ENCODE measurements at regions not wholly inside any gene's neighbourhood (a gene's known extent, or its start where the extent isn't known, plus 50 kb on each side); places are given as distances from the start of the nearest gene placed in this dataset.

- no peak for TF ChIP-seq POLR2A (IDR thresholded peaks at IDR 0.05)
- TF ChIP-seq, protein P1, sequence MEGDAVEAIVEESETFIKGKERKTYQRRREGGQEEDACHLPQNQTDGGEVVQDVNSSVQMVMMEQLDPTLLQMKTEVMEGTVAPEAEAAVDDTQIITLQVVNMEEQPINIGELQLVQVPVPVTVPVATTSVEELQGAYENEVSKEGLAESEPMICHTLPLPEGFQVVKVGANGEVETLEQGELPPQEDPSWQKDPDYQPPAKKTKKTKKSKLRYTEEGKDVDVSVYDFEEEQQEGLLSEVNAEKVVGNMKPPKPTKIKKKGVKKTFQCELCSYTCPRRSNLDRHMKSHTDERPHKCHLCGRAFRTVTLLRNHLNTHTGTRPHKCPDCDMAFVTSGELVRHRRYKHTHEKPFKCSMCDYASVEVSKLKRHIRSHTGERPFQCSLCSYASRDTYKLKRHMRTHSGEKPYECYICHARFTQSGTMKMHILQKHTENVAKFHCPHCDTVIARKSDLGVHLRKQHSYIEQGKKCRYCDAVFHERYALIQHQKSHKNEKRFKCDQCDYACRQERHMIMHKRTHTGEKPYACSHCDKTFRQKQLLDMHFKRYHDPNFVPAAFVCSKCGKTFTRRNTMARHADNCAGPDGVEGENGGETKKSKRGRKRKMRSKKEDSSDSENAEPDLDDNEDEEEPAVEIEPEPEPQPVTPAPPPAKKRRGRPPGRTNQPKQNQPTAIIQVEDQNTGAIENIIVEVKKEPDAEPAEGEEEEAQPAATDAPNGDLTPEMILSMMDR (IDR thresholded peaks at IDR 0.05) = no peak
- TF ChIP-seq EP300 (IDR thresholded peaks at IDR 0.05; ENCODE audit: low read depth) = no peak
Observed at GRCh38 chr5:166163996-166164610, 2127.3 kb upstream of the WWC1 start.

Data from transverse colon (tissue), 3 donors.